HFFc6 (cell line): ENCODE measurements at regions not wholly inside any gene's neighbourhood (a gene's known extent, or its start where the extent isn't known, plus 50 kb on each side); places are given as distances from the start of the nearest gene placed in this dataset.
A peak's percentile ranks its signal among the peaks of the same experiment; 100 is the strongest.

Source experiments
- DNase-seq: peaks from one replicate; pipeline ENCODE4 v3.0.0-alpha.2; 2018
- H3K27ac Mint-ChIP-seq: 2 replicates; pipeline ENCODE4 v1.8.0; 2020; ENCODE audit warnings: mild to moderate bottlenecking, mixed read lengths
- H3K27me3 Mint-ChIP-seq: 2 replicates; pipeline ENCODE4 v1.8.0; 2021; ENCODE audit warnings: mild to moderate bottlenecking, moderate library complexity, mixed read lengths; ENCODE audit not compliant: insufficient read depth
- H3K36me3 Mint-ChIP-seq: 2 replicates; pipeline ENCODE4 v1.8.0; 2021; ENCODE audit warnings: low read depth, mixed read lengths
- H3K4me1 Mint-ChIP-seq: 2 replicates; pipeline ENCODE4 v1.8.0; 2020; ENCODE audit warnings: low read depth, mixed read lengths
- H3K4me3 Mint-ChIP-seq: 2 replicates; pipeline ENCODE4 v1.8.0; 2020; ENCODE audit warnings: mild to moderate bottlenecking, moderate library complexity, mixed read lengths
- H3K9me3 Mint-ChIP-seq: 2 replicates; pipeline ENCODE4 v1.8.0; 2020; ENCODE audit warnings: mild to moderate bottlenecking, mixed read lengths
- TF ChIP-seq, protein P1 (sequence below): fragments of 200-600 bp; sonication (generic); IDR thresholded peaks from 2 replicates; pipeline ENCODE4 v1.5.0; 2021; ENCODE audit warnings: antibody characterized with exemption, mild to moderate bottlenecking

DNA sequence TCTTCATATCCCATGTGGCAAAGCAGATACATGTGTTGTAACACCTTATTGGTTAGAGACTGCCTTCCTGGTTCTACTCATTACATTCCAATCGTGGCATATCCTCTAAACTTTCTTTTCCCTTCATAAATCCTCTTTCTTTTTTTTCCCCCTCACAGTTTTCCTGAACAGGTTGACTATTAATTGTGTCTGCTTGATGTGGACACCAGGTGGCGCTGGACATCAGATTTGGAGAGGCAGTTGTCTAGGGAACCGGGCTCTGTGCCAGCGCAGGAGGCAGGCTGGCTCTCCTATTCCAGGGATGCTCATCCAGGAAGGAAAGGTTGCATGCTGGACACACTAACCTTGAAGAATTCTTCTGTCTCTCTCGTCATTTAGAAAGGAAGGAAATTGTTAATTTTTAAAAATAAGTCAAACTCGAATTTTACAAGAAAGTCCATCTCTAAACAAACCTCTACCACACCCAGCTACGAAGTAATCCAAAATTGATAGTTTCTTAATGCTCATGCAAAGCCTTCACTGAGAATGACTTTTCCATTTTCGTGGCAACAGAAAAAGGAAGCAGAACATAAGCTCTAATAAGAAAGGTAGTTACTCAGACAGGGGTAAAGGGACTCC is 59.4 kb upstream of the ASB17 start:
- H3K27me3 Mint-ChIP-seq, result no peaks in the 10 kb centered on the region
- peaks cover 6% of the 10 kb centered on the region for H3K4me1 Mint-ChIP-seq
- H3K27ac Mint-ChIP-seq, result no peak overlapping the region
- DNase-seq, result peak; percentile 79
- TF ChIP-seq, protein P1, sequence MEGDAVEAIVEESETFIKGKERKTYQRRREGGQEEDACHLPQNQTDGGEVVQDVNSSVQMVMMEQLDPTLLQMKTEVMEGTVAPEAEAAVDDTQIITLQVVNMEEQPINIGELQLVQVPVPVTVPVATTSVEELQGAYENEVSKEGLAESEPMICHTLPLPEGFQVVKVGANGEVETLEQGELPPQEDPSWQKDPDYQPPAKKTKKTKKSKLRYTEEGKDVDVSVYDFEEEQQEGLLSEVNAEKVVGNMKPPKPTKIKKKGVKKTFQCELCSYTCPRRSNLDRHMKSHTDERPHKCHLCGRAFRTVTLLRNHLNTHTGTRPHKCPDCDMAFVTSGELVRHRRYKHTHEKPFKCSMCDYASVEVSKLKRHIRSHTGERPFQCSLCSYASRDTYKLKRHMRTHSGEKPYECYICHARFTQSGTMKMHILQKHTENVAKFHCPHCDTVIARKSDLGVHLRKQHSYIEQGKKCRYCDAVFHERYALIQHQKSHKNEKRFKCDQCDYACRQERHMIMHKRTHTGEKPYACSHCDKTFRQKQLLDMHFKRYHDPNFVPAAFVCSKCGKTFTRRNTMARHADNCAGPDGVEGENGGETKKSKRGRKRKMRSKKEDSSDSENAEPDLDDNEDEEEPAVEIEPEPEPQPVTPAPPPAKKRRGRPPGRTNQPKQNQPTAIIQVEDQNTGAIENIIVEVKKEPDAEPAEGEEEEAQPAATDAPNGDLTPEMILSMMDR, result peak; percentile 94
- no peaks in the 10 kb centered on the region for H3K9me3 Mint-ChIP-seq
- no peak overlapping the region for H3K4me3 Mint-ChIP-seq
- H3K36me3 Mint-ChIP-seq, result no peaks in the 10 kb centered on the region

DNA sequence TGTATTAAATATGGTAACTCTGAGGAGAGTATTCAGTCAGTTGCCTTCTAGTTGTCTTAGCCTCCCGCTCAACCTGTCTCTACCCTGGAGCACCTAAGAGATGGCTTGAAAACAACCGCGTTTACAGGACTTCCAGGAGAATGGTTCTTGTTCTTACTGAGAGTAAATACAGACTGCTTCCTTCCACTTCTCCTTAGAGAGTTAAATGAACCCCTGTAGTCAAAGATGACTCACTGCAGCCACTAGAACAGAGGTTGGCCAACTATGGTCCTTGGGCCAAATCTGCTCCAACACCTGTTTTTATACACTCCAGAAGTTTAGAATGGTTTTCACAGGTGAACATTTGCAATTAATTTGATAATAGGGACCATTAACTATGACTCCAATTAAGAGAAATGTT is 60.1 kb upstream of the ASB17 start:
- Mint-ChIP-seq H3K4me3 (no peak overlapping the region), H3K27ac (no peak overlapping the region), H3K36me3 (no peaks in the 10 kb centered on the region), H3K4me1 (peaks cover 6% of the 10 kb centered on the region), H3K27me3 (no peaks in the 10 kb centered on the region), H3K9me3 (no peaks in the 10 kb centered on the region)
- TF ChIP-seq, protein P1, result no peak
- DNase-seq, result no peak

DNA sequence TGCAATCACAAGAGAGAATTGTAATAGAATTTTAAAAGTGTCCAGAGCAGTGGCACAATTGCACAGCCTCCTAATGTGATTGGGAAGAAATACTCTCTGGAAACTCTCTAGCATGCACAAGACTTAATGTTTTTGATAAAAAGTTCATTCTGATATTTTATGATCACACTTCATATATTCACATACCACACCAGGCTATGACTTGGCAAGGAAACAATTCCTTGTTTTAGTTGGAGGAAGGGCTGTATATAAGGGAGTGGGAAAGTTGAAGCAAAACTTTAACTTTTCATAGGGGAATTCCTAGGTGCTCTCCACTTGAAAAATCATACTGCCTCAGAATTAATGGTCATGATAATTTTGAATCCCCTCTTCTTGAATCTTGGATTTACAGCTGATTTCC is 61.5 kb upstream of the ASB17 start:
- H3K27ac Mint-ChIP-seq, result no peak overlapping the region

DNA sequence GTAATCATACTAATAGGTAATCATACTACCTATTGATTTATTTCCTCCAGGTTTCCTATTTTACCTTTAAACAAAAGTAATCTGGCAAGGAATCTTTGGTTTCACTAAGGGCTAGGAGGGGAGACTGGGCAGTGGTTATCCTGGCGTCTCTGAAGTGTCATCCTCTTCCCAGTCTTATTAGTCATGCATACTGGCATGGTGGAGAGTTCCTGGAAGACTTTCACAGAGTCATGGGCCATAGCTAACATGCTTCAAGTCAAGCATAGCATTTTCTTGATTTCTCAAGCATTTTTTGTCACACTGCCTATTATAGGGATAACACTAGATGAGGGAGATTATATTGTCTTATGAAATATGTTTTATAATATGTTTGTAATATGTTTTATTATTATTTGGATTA is 64.0 kb upstream of the ASB17 start:
- Mint-ChIP-seq H3K27me3 (no peaks in the 10 kb centered on the region), H3K27ac (no peak overlapping the region), H3K4me1 (peaks cover 6% of the 10 kb centered on the region), H3K36me3 (no peaks in the 10 kb centered on the region), H3K4me3 (no peak overlapping the region), H3K9me3 (peaks cover 4% of the 10 kb centered on the region; the same call in 1 of the 2 replicates)
- TF ChIP-seq, protein P1, result no peak
- DNase-seq, result peak; percentile 51

More for the DNA sequence above, 61.5 kb upstream of the ASB17 start:
- H3K9me3 Mint-ChIP-seq, result no peaks in the 10 kb centered on the region; the same call in 1 of the 2 replicates
- H3K4me3 Mint-ChIP-seq, result no peak overlapping the region
- no peaks in the 10 kb centered on the region for H3K36me3 Mint-ChIP-seq
- no peak for DNase-seq
- TF ChIP-seq, protein P1, result no peak
- peaks cover 6% of the 10 kb centered on the region for H3K4me1 Mint-ChIP-seq
- no peaks in the 10 kb centered on the region for H3K27me3 Mint-ChIP-seq

DNA sequence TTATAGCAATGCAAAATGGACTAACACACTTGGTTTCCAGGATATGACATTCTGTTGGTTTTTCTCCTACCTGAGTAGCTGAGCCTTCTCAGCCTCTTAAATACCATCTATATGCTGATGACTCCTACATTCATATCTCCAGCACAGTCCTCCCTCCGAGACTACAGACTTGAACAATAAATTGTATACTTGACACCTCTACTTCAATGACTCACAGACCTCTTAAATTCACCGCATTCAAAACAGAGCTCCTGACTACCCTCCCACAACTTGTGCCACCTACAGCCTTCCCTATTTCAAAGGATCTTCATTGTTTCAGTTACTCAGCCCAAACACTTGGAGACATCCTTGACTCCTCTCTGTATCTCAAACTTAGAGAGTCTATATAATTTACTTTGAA is 66.8 kb upstream of the ASB17 start:
- TF ChIP-seq, protein P1, result no peak
- Mint-ChIP-seq H3K27me3 (no peaks in the 10 kb centered on the region; the same call in 1 of the 2 replicates), H3K36me3 (no peaks in the 10 kb centered on the region), H3K9me3 (peaks cover 4% of the 10 kb centered on the region; the same call in 1 of the 2 replicates), H3K27ac (no peak overlapping the region), H3K4me1 (peaks cover 6% of the 10 kb centered on the region), H3K4me3 (no peak overlapping the region)
- DNase-seq, result no peak
